HG02763 (cell line): ENCODE measurements at regions not wholly inside any gene's neighbourhood (a gene's known extent, or its start where the extent isn't known, plus 50 kb on each side); places are given as distances from the start of the nearest gene placed in this dataset.

Experiments
- ATAC-seq: cut with Tn5 transposase; IDR thresholded peaks from one replicate; pipeline ENCODE4 v1.9.1; 2021; ENCODE audit warnings: mild to moderate bottlenecking, moderate library complexity; ENCODE audit not compliant: unreplicated experiment

DNA sequence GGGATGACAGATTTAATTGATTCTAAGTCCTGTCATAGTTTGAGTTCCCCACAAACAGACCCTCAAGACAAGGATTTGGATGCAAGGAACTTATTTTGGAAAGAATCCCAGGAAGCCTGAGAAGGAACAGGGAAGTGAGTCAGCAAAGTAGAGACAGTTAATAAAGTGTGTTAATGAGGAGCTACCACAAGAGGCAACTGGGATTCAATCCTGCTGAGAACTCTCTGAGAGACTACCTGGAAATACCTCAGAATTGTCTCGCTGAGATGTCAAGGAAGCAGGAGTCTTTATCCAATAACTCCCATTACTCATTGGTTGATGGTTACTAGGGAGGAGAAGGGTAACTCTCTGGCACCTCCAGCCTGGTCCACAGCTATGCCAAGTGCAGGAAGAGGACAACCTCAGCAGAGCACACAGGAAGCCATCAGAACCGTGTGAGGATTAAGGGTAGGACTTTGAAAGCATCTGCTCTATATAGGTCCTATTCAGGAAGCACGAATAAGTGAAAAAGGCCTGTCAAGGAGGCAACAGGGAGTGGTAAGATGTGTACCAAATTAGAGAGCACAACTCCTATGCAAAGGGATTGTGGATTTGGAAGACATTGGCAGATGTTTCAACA is 311.1 kb upstream of the KCNH8 start:
- no peak for ATAC-seq

DNA sequence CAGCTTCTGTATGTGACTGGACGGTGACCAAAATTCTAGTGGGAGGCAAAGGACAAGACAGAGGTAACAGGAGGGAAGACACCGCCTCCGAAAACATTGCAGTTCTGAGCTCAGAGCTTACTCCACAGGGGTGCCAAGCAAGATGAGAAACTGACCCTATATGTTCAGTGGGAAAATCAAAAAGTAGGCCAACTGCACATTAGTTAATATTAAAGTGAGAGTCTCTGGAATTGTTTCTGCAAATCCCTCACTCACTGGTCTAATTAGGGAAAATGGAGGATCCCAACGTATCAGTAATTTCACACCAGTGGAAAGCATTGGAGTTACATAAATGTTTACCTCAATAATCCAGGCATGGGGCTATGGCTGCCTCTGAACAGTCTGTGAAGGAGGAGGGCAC is 313.3 kb upstream of the KCNH8 start:
- ATAC-seq: no peak

GRCh38 chr3:18830087-18830486 is 318.2 kb upstream of the KCNH8 start:
- no peak for ATAC-seq

GRCh38 chr3:18828637-18829036 is 319.7 kb upstream of the KCNH8 start:
- no peak for ATAC-seq

DNA sequence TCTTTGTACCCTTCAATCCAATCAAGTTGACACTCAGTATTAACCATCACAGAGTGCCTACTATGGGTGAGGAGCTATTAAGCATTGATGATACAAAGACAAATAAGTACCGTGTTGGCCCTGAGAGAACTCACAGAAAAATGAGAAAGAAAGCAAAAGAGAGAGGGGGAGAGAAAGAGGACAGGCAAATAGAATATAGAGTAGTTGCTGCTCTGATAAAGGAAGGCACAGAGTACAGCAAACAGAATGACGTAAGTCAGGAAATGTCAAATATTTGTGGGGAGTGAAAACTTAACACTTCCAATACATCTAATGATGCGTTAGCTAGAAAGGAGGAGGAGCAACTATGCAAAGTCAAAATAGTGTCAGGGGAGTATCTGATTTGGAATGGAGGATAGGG is 320.6 kb upstream of the KCNH8 start:
- no peak for ATAC-seq

- no peak for ATAC-seq
These were observed 322.6 kb upstream of the KCNH8 start for GRCh38 chr3:18825665-18826064.

- no peak for ATAC-seq
These were observed 335.0 kb upstream of the KCNH8 start for GRCh38 chr3:18813300-18813699.

GRCh38 chr3:18812316-18812715 is 336.0 kb upstream of the KCNH8 start:
- no peak for ATAC-seq

- ATAC-seq: no peak
These were observed 338.0 kb upstream of the KCNH8 start for GRCh38 chr3:18810306-18810661.

DNA sequence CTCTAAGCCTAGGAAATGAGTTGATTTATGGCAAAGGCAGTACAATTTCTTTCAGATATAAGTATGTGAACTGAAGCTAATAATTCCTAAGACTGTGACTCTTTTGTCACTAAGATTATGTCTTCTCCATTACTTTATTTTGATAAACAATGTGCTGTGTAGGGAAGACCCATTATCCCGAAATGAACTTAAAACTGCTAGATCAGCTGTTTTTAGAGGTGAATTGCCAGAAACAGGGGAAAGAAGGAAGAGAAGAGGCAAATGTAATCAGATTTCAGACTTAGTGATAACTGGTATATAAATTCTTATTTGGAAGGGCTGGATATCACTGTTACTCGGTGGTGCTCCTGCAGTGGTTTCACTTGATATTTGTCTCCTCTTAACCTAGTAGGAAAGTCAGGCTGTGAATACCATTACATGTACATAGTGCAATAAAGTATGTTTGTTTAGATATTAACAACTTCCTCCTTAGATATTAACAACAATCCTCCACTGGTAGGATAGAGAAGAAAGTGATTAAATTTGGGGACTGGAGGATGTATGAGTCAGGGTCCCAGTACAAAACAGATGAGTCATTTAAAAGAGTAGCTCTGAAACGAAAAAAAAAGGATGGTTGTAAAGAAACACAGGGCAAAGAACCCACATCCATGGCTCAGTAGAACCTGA is 338.5 kb upstream of the KCNH8 start:
- no peak for ATAC-seq

- ATAC-seq: no peak
These were observed 339.9 kb upstream of the KCNH8 start for GRCh38 chr3:18808429-18808828.

GRCh38 chr3:18807593-18807992 is 340.7 kb upstream of the KCNH8 start:
- ATAC-seq: no peak

- no peak for ATAC-seq
These were observed 341.7 kb upstream of the KCNH8 start for GRCh38 chr3:18806633-18807032.

DNA sequence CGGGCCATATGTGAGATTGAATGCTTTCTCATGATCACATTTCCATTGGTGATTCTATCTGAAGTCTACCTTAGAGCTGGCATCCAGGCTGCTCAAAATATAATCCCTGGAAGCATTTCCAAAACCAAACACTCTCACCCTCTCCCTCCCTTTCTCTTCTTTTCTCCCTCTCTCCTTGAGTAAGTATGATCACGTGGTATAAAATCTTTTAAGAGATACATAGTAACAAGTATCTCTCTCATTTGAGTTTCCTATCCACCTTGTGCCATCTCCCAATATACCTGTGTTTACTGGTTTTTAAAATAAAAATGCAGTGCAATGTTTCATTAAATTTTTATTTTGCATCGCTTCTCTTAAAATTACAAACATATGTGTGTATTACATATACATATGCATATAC is 350.9 kb upstream of the KCNH8 start:
- ATAC-seq: no peak

DNA sequence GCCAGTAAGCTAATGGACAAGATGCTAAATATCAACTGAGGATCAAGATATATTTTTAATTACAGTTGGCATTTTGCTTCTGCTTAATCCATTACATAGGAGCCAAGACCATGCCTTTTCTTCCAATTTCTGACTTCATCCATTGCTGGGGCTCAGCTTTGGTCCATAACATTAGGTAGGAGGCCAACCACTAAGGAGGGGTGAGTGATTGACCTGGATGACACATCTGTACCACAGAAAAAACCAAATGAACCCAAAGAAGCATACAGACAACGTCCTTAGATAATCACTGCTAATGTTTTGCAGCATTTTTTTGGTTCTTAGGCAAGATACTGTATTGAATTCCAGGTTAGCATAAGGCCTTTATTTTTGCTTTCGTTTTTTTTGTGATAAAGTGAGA is 353.2 kb upstream of the KCNH8 start:
- no peak for ATAC-seq

GRCh38 chr3:18791752-18792151 is 356.6 kb upstream of the KCNH8 start:
- no peak for ATAC-seq

DNA sequence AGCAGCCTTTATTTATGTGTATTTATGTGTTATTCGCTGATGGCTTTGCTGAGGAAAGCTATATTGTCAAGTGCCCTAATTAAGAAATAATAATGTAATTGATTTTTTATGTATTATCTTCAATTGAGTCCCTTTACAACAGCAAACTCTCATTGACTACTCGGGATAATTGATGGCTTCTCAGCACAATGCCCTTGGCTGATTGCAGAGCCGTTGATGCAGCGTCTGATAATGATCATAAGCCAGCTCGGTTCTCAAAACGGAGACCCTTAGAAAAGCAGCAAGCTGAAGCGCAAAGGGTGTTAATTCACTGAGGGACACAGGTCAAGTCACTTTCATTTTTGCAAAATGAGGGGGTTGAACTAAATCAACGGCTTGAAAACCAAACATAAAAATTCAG is 357.1 kb upstream of the KCNH8 start:
- ATAC-seq: no peak

- ATAC-seq: no peak
These were observed 357.9 kb upstream of the KCNH8 start for GRCh38 chr3:18790384-18790783.

DNA sequence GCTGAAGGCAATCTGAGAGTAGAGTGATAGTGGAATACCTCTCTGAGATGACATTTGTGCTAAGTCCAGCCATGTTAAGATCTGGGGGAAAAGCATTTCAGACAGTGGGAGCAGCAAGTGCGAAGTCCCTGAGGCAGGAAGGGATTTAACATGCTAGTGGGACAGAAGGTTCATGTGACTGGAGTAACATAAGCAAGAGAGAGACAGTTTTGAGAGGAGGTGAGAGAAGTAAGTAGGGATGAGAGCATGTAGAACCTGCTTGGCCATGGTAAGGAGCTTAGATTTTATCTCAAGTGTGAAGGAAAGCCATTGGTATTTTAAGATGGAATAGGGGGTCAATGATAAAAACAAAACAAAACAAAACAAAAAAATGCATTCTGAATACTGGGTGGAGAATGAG is 358.6 kb upstream of the KCNH8 start:
- no peak for ATAC-seq

DNA sequence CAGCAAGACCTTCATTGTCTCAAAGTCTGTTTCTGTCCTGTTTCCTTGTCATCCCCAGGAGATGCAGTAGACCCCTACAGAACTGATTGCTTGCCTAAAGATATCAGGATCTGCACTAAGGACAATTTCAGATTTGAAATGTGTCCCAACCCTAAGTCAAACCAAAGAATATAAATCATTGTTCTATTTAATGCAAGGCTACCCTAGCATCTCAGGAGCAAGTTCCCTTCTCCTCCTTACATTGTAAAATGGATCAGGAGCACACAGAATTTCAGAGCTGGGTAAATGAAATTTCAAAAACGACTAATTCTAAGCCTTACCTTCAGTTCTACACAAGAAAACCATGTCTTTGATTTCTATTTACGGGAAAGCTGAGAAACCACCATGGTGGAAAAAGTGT is 360.9 kb upstream of the KCNH8 start:
- no peak for ATAC-seq

- no peak for ATAC-seq
These were observed 361.5 kb upstream of the KCNH8 start for GRCh38 chr3:18786650-18787323.

DNA sequence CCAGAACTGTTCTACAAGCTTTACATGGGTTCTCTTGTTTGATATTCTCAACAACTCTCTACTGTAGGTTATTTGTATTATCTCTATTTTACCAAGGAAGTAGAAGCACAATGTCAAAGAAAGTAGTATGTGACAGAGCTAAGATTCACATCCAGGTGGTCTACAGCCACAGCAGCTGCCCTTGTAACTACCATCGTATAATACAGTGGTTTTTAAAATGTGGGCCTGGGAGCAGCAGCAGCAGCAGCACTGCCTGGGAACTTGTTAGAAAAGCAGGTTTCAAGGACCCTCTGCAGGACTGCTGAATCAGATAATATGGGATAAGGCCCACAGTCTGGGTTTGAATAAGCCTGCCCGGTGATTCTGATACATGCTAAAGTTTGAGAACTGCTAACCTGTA is 357.1 kb upstream of the SATB1 start:
- no peak for ATAC-seq

DNA sequence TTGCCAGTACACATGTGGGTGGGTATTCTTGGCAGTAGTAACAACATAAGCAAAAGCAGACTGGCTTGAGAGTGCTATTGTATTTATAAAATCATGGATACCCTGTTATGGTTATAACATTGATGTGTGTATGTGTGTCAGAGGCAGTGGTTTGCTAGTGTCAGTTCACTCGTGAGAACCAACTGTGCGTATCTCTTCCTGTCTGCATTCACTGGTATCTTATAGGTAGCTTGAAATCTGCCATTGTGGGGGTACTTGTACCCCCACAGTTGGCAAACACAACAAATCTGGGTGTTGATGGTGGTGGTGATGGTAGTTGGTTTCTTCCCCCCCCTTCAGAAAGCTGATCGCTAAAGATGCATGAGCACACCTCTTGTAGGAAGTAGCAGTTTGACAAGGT is 355.8 kb upstream of the SATB1 start:
- no peak for ATAC-seq
